ENCODE measurements at regions not wholly inside any gene's neighbourhood (a gene's known extent, or its start where the extent isn't known, plus 50 kb on each side); places are given as distances from the start of the nearest gene placed in this dataset.

DNA sequence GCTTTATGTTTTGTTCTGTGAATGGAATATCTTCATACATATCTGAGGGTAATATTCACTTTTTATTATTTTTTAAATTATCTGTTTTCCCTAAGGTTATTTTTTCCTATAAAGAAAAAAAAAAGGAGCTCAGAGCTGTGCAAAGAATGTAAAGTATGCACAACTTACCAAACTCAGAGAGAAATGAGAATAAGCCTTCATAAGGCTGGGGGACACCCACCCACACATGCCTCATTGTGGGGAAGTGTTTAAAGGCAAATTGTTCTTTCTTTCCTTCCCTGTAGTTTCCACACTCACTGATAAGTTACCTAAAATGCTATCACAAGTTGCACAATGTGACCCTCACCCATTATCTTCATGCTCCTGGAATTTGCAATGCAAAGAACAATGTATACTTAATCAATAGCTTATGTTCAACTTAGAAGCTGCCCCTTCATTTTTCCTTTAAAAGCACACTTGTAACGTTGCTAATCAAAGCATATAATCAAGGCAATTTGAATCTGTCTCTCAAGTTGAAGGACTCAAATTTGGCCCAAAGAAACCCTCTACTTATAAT is 108.1 kb downstream of the GNAT3 start:
- no peak for DNase-seq

DNA sequence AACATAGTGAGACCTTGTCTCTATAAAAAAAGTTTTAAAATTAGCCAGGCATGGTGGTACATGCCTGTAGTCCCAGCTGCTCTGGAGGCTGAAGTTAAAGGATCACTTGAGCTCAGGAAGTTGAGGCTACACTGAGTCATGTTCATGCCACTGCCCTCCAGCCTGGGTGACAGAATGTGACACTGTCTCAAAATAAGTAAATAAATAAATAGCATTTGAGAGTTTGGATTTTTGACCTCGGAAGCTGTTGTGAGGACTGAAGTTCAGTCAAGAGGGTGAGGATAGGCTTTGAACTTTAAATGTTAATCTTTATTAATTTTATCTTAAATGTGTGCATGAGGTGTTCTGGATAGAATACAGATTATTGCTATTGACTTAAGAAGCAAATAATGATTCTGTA is 110.2 kb downstream of the GNAT3 start:
- no peak for DNase-seq

DNA sequence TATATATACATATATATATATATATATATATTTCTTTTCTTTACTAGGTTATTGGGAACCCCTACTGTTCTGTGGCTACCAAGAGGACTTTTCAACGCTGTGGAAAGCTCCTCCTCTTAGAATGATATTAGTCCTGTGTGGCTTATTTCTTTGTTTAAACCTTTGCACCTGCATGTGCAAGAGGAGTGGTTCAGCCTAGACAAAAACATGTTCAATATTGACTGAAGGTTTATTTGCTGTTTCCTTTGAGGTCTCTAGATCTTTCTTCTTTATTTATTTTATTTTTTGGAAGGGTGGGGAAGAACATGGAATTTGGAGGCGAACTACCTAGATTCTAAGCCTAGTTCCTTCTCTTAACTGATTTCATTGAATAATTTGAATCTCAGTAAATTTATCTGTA is 118.1 kb downstream of the GNAT3 start:
- no peak for DNase-seq

DNA sequence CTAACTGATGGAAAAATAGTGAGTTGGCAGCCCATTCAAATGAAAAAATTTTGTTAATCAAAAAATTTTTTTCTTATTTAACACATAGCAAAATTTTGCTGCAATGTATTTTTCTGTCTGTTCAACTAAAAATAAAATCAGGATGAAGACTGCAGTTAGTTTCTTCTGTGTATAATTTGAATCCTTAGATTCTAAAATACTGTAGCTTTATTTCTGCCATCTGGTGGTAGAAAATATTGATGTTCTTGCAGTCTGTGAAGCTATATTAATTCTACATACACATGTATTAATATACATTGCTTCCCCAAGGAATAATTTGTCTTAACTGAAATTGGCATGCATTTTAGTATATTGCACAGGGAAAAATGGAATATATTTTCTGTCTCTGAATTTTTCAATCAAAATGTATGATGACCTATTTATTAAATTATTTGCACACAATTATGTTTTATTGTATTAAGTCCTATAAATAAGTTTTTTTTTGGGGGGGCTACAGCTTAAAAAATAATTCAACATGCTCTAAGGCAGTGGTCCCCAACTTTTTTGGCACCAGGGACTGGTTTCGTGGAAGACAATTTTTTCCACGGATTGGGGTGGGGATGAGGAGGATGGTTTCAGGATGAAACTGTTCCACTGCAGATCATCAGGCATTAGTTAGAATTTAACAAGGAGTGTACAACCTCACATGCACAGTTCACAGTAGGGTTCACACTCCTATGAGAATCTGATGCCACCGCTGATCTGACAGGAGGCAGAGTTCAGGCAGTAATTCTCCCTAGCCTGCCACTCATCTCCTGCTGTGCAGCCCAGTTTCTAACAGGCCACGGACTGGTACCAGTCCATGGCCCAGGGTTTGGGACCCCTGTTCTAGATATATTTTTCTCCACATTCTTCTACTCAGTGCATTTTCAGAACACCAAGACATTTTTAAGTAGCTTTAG is 119.4 kb downstream of the GNAT3 start:
- peak; percentile 21 for DNase-seq

DNA sequence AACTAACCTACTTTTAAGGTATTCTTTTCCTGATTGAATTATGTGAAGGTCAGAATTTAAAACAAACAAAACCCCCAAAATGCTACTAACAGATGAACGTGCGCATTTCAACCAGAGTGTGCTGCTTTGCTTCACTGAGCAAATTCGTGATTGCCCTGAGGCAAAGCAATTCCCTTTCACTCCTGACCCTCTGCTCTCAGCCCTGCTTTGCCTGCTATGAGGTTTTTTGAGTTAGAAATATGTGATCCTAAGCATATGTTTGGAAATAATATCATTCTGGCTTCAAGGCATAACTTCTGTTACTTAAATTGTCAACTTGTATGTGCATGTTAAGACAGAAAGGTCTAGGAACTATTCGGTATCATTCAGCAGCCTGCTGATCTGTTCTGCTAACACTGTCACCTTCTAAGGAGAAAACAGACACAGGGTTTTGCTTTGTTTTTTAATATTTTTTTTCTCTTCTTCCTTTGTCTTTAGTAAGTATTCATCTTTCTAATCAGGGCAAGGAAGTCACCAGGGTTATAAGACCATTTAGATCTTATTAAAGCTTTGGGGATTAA is 124.2 kb downstream of the GNAT3 start:
- no peak for DNase-seq

DNA sequence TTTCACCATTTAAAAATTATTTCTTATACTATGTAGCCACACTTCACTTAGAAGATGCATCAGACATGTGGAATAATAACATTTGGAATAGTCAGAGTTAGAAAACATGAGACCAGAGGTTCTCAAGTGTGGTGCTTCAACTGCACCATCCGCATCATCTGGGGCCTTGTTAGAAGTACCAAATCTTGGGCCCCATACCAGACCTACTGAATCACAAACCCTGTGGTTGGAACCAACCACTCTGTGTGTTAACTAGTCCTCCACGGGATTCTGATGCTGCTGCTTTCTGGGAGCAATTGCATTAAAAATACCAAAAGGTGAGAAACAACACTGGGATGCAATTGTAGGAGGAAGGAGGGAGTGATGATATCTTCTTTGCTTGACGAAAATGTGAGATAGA is 125.2 kb downstream of the GNAT3 start:
- DNase-seq: no peak

DNA sequence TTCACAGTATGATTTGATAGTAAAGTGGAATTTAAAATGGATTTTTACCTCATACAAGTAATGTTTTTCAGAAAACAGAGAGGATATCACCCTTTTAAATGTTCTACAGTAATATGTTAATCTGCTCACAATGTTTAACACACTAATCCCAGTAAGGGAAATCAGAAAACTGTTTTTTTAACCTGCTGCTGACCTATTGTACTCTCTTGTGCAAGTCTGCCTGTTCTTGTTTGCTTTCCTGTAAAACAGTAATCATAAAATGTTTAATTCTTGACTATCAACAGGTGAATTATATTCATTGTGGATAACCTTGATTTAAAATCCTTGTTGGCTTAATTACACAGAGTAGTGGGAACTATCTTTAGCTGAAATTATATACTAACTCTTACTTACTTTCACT is 126.4 kb downstream of the GNAT3 start:
- DNase-seq: no peak

DNA sequence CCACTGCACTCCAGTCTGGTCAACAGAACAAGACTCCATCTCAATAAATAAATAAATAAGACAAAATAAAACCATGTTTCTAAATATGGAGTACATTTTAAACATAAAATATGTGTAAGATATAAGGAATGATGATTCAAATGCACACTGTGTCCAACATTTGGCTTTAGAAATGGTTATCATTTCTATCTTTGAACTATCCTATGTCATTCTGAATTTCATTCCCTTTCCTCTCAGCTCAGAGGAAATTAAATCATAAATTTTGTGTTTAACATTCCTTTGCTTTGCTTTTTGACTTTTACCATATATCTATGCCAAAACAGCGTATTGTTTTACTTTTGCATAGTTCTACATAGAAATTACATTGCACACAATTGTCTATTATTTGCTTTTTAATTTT is 130.9 kb downstream of the GNAT3 start:
- DNase-seq: no peak

DNA sequence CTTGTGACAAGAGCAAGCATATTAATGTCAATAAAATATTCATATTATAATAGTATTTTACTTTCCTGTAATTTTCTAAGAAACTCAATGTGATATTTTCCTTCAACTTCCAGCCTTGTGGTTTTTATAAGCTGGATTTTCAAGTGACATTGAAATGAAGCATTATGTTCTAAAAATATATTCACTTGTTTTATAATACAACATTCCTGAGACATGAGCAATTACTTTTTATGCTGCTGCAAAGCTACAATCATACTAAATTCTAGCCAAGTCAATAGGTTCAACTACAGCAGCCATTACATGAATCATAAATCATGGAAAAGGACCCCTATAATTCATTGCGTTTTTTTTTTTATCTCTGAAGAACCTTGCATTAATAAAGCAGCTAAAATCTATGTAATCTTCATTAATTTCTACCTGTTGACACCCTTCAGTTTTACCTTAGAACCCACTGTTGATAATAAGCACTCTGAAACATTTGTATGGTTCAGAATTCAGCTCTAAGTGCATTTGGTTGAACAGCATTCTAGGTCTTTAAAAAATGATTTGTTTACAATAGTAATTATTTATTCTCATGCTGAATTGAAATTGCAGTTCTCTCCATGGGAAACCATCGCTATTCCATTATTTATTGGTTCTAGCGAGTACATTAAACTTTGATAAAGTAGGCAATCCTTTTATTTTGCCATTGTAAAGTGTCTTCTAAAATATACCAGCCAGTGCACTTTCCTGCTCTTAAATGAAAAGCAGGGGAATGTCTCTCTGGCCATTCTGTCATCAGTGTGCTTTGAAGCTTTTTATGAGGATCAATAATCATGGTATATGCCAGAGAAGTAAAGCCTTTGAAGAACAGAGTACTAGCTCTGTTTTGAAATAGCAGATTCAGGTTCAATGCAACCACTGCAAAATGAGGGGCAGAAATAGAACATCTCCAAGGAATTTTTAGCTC is 132.6 kb downstream of the GNAT3 start:
- peak; percentile 47 for DNase-seq

DNA sequence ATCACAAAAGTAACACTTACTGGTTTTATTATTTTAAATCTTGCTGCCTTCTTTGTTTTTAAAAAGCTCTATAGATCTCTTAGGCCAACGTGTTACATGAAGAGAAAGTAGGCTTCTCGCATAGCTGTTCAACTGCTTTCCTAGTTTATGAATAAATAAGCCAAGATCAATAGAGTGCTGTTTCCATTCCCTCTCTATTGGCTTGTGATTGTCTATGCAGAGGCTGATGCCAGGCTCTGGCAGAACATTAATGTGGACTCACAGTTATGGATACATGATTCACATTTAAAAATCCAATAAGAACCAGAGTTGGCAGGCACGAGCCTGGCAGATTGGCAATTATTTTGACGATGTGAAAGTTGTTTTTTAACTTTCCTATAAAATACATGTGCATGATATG is 137.5 kb downstream of the GNAT3 start:
- DNase-seq: no peak

DNA sequence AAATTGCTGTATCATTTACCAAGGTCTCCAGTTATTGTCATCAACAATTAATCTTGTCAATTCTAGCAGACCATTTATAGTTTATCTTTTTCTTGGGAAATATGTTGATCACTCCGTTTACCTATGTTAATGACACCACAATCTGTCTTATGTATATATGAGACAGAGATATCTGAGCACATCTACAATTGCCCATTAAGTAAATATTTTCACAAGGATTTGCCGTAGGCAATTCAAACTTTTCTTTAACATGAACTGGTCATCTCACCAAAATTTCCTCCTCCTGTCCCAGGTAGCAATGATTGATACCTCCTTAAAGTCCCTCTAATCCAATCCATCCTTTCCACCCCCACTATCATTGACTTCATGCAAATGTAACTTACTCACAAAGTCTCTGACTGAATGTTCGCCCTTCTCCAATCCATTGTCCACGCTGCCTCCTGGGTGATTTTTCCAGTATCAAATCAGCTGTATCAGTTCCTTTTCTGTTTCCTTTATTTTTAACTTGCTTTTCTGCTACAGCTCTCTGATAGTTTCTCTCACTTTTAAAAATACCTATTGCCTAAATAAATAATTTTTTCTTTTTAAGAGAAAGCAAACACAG is 138.3 kb downstream of the GNAT3 start:
- no peak for DNase-seq

DNA sequence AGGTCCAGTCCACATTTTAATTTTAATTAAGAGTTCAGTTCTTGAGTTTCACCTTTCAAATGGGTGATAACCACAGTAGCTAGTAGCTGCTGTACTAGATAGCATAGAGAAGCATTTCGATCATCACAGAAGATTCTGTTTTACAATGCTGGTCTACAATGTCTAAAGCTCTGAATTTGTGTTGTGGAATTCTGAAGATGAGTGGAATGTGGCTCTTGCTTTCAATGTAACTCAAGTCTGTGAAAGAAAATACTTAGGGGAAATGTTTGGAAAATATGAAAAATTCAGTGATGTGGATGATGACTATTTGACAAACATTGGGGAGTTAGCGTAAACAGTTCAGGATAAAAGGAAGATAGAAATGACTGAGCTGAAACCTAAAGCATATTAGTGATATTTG is 139.4 kb downstream of the GNAT3 start:
- peak; percentile 56 for DNase-seq

DNA sequence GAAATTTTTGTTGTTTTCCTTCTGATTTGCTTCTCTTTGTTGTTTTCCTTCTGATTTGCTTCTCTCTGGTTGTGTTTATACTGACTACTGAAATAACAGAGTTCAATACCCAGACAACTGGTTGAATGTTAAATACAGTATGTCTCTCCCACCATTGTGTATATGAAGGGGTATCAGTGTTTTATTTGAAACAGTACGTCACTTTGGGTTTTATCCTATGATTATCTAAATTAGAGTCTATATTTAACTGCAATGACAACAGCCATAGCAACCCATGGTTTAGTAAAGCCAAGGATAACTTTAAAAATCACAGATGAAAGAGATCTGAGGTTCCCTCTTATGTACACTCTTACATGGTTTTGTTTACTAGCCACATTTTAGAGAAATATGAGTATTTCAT is 141.3 kb downstream of the GNAT3 start:
- DNase-seq: no peak

DNA sequence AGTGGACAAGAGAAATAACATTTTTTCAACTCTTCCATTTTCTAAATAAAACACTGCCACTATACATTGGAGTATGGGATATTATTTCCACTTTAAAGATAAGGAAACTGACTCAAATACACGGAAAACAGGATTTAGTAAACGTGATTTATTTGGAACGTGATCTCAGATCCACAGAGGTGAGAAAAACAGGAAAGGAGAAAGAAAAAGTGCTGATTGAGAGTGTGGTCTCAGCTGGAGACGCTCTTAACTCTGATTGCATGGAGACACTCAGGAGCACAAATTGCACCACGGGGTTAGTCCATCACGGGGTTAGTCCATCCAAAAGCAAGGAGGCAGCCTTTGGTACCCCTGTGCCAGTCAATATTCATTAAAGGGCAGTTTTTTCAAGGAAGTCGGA is 142.5 kb downstream of the GNAT3 start:
- DNase-seq: no peak

DNA sequence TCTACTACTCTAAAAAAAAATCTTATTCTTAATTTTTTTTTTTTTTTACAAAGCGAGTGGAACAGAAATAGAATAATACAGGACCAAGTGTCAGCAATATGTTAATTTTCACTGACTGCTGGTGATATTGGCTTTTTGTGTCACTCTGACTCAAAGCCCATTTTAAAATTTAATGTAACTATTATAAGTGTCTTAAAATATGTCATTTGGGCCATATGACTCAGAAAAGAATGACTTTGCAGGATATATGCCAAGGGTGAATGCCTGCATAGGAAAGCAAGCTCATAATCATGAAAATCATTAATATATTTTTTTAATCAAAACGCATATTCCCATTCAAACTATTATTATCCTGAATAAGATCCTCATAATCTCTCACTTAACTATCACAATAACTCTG is 149.2 kb downstream of the GNAT3 start:
- no peak for DNase-seq

DNA sequence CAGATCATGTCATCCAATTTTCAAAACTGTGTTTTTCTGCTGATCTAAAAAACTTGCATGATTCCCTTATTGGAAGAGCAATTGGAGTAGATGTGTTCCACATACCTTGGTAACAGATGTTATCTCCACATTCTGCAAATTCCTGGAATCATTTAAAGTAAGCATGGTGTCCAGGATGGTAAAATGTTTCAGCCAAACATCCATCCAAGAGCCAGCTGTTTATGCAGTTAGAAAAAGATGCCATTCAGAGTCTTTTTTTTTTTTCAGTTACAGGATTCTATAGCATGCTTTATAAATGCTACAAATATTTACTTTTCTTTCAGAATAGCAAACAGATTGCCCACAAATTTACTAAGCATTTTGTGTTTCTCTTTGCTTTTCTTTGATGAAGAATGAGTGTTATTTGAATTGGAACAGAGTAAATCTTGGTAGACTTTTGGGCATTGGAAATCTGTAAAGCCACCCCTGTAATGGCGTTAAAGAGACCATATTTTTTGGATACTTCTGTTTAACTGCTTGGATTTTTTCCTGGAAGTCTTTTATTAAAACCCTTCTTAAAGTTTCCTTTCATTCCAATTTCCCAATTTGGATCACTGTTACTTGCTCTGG is 149.8 kb downstream of the GNAT3 start:
- no peak for DNase-seq

DNA sequence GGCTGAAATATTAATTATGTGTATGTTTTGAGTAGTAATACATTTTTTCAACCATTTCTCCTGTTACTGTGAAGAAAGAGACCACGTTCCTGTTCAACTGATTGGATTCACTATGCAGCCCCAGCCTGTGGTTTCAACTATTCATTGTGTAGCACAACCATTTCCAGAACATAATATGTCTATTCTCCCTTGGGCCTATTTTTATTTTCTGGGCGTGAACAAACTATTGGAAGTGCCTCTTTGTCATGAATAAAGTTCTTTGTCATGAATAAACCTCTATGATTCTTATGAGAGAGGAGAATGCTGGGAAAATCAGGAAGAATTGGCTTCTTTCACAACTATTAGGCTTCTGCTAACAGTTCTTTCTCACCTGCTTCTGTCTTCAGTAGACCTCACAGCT is 152.4 kb downstream of the GNAT3 start:
- DNase-seq: no peak

DNA sequence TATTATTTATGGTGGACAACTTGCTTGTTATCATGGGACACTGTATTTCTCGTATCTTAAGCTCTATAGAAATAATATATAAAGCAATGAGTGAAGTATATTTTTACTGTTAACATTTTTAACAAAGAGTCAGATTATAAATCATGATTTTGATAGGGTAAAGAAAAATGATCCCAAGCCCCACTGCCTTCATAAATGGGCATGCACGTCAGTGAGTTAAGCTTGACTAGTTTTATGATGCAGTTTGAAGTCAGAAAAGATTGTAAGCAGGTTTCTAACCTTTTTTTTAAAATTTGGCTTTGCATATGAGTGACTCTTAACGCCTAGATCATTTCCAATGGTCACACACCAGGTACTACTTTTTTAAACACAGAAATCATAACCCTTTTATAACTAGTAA is 152.8 kb downstream of the GNAT3 start:
- no peak for DNase-seq

DNA sequence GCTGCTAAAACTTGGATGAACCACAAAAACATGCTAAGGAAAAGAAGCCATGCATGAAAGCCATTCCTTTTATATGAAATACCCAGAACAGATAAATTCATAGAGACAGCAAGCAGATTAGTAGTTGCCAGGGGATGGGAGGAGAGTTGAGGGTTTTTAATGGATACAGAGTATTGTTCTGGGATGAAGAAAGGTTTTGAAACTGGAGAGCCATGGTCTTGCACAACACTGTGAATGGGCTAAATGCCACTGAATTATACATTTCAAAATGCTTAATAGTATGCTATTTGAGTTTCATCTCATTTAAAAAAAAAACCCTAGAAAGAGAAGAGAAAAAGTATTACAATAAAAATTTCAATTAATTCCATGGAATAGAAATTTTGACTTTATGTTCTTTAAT is 154.3 kb downstream of the GNAT3 start:
- no peak for DNase-seq

DNA sequence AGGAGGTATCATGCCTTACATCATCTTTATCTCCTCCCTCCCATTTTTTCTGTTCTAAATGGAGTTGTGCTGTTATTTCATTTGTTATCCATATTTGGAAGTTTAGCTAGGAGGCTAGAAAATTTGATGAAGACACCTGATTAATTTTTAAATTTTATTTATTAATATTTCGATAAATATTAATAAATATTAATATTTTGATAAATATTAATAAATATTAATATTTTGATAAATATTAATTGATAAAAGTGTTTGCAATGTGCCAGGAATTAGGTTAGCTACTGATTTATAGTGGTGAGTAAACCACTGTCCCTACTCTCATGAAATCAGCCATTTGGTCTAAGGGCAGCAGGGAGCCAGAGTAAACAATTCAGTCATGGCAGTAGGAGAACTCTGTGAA is 161.4 kb downstream of the GNAT3 start:
- no peak for DNase-seq

DNA sequence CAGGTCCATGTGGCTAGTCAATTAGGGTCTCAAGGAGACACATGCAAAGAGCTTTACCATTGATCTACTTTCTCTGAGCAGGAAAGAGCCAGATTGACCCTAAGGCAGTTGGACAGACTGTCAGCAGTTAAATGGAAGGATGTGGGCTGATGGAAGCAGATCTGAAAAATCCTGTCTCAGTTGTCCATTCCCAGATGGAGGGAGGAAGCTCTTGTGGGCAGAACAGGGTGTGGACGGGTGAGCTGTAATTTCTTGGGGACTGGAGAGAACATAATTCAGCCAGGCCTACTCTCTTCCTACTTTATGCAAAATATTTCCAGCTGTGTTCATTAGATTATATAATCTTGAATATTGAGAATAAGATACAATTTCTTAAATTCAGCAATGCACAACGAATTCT is 163.6 kb downstream of the GNAT3 start:
- DNase-seq: no peak

DNA sequence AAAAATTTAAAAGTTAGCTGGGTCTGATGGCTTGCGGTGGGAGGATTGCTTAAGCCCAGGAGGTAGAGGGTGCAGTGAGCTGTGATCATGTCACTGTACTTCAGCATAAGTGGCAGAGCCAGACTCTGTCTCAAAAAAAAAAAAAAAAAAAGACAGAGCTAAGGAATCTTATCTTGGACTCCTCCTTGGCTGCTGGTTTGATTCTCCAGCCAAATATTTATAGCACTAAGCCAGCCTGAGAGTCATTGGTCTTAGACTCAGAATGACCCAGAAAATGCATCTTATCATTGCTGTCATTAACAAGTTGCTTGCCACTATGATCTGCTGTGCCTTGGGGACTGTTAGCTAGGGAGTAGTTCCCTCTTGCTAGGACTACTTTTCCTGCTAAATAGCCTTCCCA is 164.7 kb downstream of the GNAT3 start:
- no peak for DNase-seq

All from amniotic stem cell (primary cell).